HEK293 (cell line): ENCODE measurements at regions not wholly inside any gene's neighbourhood (a gene's known extent, or its start where the extent isn't known, plus 50 kb on each side); places are given as distances from the start of the nearest gene placed in this dataset.

Experiments used
- CTCF ChIA-PET: fragments of 350-600 bp; formaldehyde crosslinking; extraction: SDS; loops from one replicate; lab custom pipeline; 2021; ENCODE audit warnings: antibody characterized with exemption; lab: Yijun Ruan, JAX
- POLR2A ChIA-PET: fragments of 300-600 bp; formaldehyde crosslinking; extraction: SDS; loops from one replicate; lab custom pipeline; 2020; ENCODE audit warnings: antibody characterized with exemption, inconsistent platforms; lab: Yijun Ruan, JAX
- H3K27ac ChIP-seq: fragments of 200-500 bp; sonication (Bioruptor generic); 2 replicates; pipeline ENCODE4 v1.5.1; 2014; ENCODE audit warnings: low read depth, low read length, control low read depth, inconsistent platforms; ENCODE audit errors: extremely low read depth
- H3K36me3 ChIP-seq, 2 experiments: fragments of 200-500 bp in 1 of 2; sonication (Bioruptor generic) in 1 of 2; 1 replicate in 1 of 2; 2 replicates in 1 of 2; pipeline ENCODE4 v1.5.1; 2014 to 2017; ENCODE audit warnings: inconsistent platforms in 2 of 2, low read length in 2 of 2; ENCODE audit not compliant: control insufficient read depth in 2 of 2, insufficient read depth in 1 of 2
- H3K4me1 ChIP-seq: fragments of 200-500 bp; sonication (Bioruptor generic); 2 replicates; pipeline ENCODE4 v1.5.1; 2014; ENCODE audit warnings: mild to moderate bottlenecking, low read length, inconsistent platforms; ENCODE audit not compliant: control insufficient read depth, insufficient read depth
- H3K4me3 ChIP-seq: 2 replicates; pipeline ENCODE4 v1.5.1; 2011; ENCODE audit warnings: low read depth, mild to moderate bottlenecking, control low read depth, low read length, moderate library complexity
- H3K9me3 ChIP-seq: fragments of 200-500 bp; sonication (Bioruptor generic); 2 replicates; pipeline ENCODE4 v1.5.1; 2014; ENCODE audit warnings: low read depth, low read length, inconsistent platforms; ENCODE audit not compliant: control insufficient read depth, insufficient read depth
- BCL11B ChIP-seq: fragments of 450-650 bp; formaldehyde crosslinking; IDR thresholded peaks from 2 replicates; pipeline ENCODE4 v1.5.1; 2016; ENCODE audit warnings: low read depth, missing biosample characterization, missing genetic modification characterization
- GLIS1 ChIP-seq: fragments of 450-650 bp; formaldehyde crosslinking; IDR thresholded peaks from 2 replicates; pipeline ENCODE4 v1.5.1; 2016; ENCODE audit warnings: missing biosample characterization, missing genetic modification characterization
- HOXD13 ChIP-seq: sonication (generic); formaldehyde crosslinking; IDR thresholded peaks from 2 replicates; pipeline ENCODE4 v1.8.0; 2022; ENCODE audit warnings: missing genetic modification reagents, borderline replicate concordance
- KLF10 ChIP-seq: fragments of 450-650 bp; IDR thresholded peaks from 2 replicates; pipeline ENCODE4 v1.5.1; 2018; ENCODE audit warnings: missing biosample characterization, mild to moderate bottlenecking, missing genetic modification characterization
- PRDM1 ChIP-seq: fragments of 450-650 bp; formaldehyde crosslinking; IDR thresholded peaks from 2 replicates; pipeline ENCODE4; 2016; ENCODE audit warnings: missing biosample characterization, missing genetic modification characterization
- SP7 ChIP-seq: fragments of 450-650 bp; formaldehyde crosslinking; IDR thresholded peaks from 2 replicates; pipeline ENCODE4 v1.5.1; 2016; ENCODE audit warnings: missing biosample characterization, missing genetic modification characterization
- TRIM28 ChIP-seq: IDR thresholded peaks from 2 replicates; pipeline ENCODE4 v1.6.1; 2011; ENCODE audit warnings: low read length, control low read depth, borderline replicate concordance
- WT1 ChIP-seq: fragments of 450-650 bp; formaldehyde crosslinking; IDR thresholded peaks from 2 replicates; pipeline ENCODE4 v1.5.1; 2016; ENCODE audit warnings: missing biosample characterization, missing genetic modification characterization
- ZFP3 ChIP-seq: fragments of 450-650 bp; formaldehyde crosslinking; IDR thresholded peaks from 2 replicates; pipeline ENCODE4 v1.5.1; 2016; ENCODE audit warnings: low read depth, missing biosample characterization, missing genetic modification characterization
- ZNF274 ChIP-seq, 2 experiments: fragments of 200-500 bp in 1 of 2; fragments of 450-650 bp in 1 of 2; sonication (Bioruptor generic) in 1 of 2; formaldehyde crosslinking in 1 of 2; IDR thresholded peaks; 2 replicates each; pipeline versions ENCODE4 v1.5.1 to v1.6.1; 2014 to 2016; ENCODE audit warnings: borderline replicate concordance in 1 of 2, inconsistent platforms in 1 of 2, low read length in 1 of 2, missing biosample characterization in 1 of 2, missing genetic modification characterization in 1 of 2
- ZNF473 ChIP-seq: fragments of 450-650 bp; formaldehyde crosslinking; IDR thresholded peaks from 2 replicates; pipeline ENCODE4 v1.5.1; 2017; ENCODE audit warnings: missing biosample characterization, missing genetic modification characterization
- ZNF596 ChIP-seq: fragments of 450-650 bp; IDR thresholded peaks from 2 replicates; pipeline ENCODE4 v1.5.0; 2018; ENCODE audit warnings: missing biosample characterization, mild to moderate bottlenecking, missing genetic modification characterization, moderate library complexity
- ZNF626 ChIP-seq: fragments of 450-650 bp; sonication (Bioruptor Pico); formaldehyde crosslinking; IDR thresholded peaks from 2 replicates; pipeline ENCODE4 v1.5.1; 2018; ENCODE audit warnings: missing biosample characterization, missing genetic modification characterization, inconsistent platforms
- ZNF707 ChIP-seq: fragments of 450-650 bp; formaldehyde crosslinking; IDR thresholded peaks from 2 replicates; pipeline ENCODE4 v1.5.1; 2016; ENCODE audit warnings: missing biosample characterization, missing genetic modification characterization
- ZSCAN16 ChIP-seq: fragments of 450-650 bp; formaldehyde crosslinking; IDR thresholded peaks from 2 replicates; pipeline ENCODE4 v1.5.1; 2016; ENCODE audit warnings: missing biosample characterization, missing genetic modification characterization
- TF ChIP-seq, protein P1 (sequence below): fragments of 450-650 bp; formaldehyde crosslinking; IDR thresholded peaks from 2 replicates; pipeline ENCODE4 v1.5.1; 2017; ENCODE audit warnings: missing biosample characterization, missing genetic modification characterization
- TF ChIP-seq, protein P2 (sequence below): fragments of 450-650 bp; formaldehyde crosslinking; IDR thresholded peaks from 2 replicates; pipeline ENCODE4 v1.5.0; 2017; ENCODE audit warnings: missing biosample characterization, missing genetic modification characterization, borderline replicate concordance
- TF ChIP-seq, protein P3 (sequence below): fragments of 450-650 bp; formaldehyde crosslinking; IDR thresholded peaks from 2 replicates; pipeline ENCODE4 v1.5.1; 2017; ENCODE audit warnings: missing biosample characterization, missing genetic modification characterization
- TF ChIP-seq, protein P4 (sequence below): fragments of 450-650 bp; formaldehyde crosslinking; IDR thresholded peaks from 2 replicates; pipeline ENCODE4 v1.5.1; 2016; ENCODE audit warnings: missing biosample characterization, missing genetic modification characterization
- TF ChIP-seq, protein P5 (sequence below): fragments of 450-650 bp; formaldehyde crosslinking; IDR thresholded peaks from 2 replicates; pipeline ENCODE4 v1.5.1; 2016; ENCODE audit warnings: missing biosample characterization, missing genetic modification characterization, borderline replicate concordance

DNA sequence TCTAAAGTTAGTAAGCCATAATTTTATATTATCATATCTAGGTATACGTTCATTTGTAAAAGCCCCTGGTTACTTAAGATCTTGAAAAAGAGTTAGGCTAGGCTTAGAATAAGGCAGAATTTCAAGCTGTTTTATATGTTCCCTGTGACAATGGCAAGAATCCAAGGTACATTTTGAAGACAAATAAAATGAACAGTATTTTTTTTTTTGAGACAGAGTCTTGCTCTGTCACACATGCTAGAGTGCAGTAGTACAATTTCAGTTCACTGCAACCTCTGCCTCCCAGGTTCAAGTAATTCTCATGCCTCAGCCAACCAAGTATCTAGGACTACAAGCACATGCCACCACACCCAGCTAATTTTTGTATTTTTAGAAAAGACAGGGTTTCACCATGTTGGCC is 139.2 kb downstream of the DUSP6 start (continued):
- TF ChIP-seq ZSCAN16 (tag by site-specific recombination): no peak
- TF ChIP-seq ZNF626: no peak
- TF ChIP-seq TRIM28: no peak
- TF ChIP-seq ZNF707 (tag by site-specific recombination): no peak

DNA sequence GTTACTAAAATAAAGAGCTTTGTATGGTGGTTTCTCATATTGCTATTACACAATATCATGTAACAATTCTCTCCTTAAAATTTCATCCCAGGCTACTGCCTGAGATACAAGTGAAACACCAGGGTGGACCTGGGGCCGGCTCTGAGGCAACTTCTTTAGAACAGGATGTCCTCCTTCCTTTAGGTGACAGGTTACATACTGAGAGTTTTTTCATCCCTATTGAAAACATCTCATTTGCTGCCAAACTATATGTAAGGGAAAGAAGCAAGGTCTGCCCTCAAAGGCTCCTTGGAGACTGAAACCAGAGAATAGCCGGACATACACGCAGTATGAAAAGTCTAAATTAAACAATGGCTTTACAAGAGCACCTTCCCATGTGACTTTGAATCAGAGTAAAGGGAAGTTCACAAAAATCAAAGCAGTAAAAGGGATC is 139.9 kb downstream of the DUSP6 start:
- Histone ChIP-seq H3K9me3 (no peaks in the 10 kb centered on the region), H3K4me3 (no peak overlapping the region), H3K4me1 (no peaks in the 10 kb centered on the region), H3K27ac (no peak overlapping the region), H3K36me3 (no peaks in the 10 kb centered on the region)
- ChIA-PET POLR2A (no interaction called here), CTCF (no interaction called here)
- TF ChIP-seq SP7 (tag by site-specific recombination) (peak; percentile 28; the same call in 1 of the 2 replicates), KLF10 (tag by site-specific recombination) (no peak)
- TF ChIP-seq, protein P1, sequence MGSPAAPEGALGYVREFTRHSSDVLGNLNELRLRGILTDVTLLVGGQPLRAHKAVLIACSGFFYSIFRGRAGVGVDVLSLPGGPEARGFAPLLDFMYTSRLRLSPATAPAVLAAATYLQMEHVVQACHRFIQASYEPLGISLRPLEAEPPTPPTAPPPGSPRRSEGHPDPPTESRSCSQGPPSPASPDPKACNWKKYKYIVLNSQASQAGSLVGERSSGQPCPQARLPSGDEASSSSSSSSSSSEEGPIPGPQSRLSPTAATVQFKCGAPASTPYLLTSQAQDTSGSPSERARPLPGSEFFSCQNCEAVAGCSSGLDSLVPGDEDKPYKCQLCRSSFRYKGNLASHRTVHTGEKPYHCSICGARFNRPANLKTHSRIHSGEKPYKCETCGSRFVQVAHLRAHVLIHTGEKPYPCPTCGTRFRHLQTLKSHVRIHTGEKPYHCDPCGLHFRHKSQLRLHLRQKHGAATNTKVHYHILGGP (tag by site-specific recombination): no peak

DNA sequence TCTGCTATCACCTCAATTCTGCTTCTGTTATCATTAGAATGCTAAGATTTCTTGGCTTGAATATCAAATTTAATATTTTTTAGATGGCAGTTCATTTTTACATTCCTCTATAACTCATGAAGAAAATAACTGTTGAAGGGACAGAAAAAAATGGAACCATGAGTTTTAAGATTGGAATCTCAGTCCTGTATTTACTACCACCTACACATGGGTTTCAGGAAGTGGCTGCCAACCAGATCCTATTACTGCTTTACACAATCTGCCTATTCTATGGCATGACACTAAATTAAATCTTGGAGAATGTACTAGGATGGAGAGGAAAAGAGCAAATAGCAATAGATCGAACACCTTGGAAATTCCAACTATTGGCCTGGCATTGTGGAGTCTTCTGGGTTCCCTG is 140.8 kb downstream of the DUSP6 start:
- CTCF ChIA-PET: interaction anchor here (0.7 kb wide), 1 partner anchor 193 kb away, joined by 3 read pairs; no protein-coding TSS in a partner anchor
- Histone ChIP-seq H3K4me3 (no peak overlapping the region), H3K27ac (no peak overlapping the region)
- TF ChIP-seq, protein P2, sequence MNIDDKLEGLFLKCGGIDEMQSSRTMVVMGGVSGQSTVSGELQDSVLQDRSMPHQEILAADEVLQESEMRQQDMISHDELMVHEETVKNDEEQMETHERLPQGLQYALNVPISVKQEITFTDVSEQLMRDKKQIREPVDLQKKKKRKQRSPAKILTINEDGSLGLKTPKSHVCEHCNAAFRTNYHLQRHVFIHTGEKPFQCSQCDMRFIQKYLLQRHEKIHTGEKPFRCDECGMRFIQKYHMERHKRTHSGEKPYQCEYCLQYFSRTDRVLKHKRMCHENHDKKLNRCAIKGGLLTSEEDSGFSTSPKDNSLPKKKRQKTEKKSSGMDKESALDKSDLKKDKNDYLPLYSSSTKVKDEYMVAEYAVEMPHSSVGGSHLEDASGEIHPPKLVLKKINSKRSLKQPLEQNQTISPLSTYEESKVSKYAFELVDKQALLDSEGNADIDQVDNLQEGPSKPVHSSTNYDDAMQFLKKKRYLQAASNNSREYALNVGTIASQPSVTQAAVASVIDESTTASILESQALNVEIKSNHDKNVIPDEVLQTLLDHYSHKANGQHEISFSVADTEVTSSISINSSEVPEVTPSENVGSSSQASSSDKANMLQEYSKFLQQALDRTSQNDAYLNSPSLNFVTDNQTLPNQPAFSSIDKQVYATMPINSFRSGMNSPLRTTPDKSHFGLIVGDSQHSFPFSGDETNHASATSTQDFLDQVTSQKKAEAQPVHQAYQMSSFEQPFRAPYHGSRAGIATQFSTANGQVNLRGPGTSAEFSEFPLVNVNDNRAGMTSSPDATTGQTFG (tag by site-specific recombination): no peak
- no peak for TF ChIP-seq GLIS1 (tag by site-specific recombination)
- TF ChIP-seq BCL11B (tag by site-specific recombination): no peak
- TF ChIP-seq, protein P3, sequence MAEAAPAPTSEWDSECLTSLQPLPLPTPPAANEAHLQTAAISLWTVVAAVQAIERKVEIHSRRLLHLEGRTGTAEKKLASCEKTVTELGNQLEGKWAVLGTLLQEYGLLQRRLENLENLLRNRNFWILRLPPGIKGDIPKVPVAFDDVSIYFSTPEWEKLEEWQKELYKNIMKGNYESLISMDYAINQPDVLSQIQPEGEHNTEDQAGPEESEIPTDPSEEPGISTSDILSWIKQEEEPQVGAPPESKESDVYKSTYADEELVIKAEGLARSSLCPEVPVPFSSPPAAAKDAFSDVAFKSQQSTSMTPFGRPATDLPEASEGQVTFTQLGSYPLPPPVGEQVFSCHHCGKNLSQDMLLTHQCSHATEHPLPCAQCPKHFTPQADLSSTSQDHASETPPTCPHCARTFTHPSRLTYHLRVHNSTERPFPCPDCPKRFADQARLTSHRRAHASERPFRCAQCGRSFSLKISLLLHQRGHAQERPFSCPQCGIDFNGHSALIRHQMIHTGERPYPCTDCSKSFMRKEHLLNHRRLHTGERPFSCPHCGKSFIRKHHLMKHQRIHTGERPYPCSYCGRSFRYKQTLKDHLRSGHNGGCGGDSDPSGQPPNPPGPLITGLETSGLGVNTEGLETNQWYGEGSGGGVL (tag by site-specific recombination): no peak
- no peak for TF ChIP-seq ZNF707 (tag by site-specific recombination)
- TF ChIP-seq ZNF596 (tag by site-specific recombination): no peak
- TF ChIP-seq, all 188 proteins: peak for 0
- Histone ChIP-seq H3K9me3 (no peaks in the 10 kb centered on the region), H3K36me3 (no peaks in the 10 kb centered on the region), H3K4me1 (no peaks in the 10 kb centered on the region)
- POLR2A ChIA-PET: no interaction called here

DNA sequence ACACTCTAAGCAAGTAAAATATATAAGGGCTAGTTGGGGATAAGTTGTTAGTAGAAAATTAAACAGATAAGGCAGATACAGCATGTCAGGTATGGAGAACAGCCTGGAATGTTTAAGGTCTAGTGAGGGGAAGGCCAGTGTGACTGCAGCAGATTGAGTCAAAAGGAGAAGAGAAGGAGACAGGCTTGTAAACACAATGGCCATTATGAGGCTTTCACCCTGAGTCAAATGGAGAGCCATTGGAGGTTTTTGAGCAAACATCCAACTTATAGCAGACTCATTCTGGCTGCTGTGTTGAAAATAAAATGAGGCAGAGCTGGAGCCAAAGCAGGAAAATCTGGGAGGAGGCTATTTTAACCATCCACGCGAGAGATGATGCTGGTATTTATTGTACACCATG is 142.0 kb downstream of the DUSP6 start:
- CTCF ChIA-PET: interaction anchor here (0.7 kb wide), 1 partner anchor 159 kb away, joined by 3 read pairs; no protein-coding TSS in a partner anchor
- POLR2A ChIA-PET: no interaction called here
- no peak overlapping the region for H3K27ac ChIP-seq
- TF ChIP-seq PRDM1 (tag by site-specific recombination) (no peak), ZFP3 (tag by site-specific recombination) (no peak), ZNF274 (IDR thresholded peaks at IDR 0.05; ENCODE audit: low read length) (no peak), ZNF274 (tag by site-specific recombination; IDR thresholded peaks at IDR 0.05; ENCODE audit: borderline replicate concordance) (no peak), WT1 (tag by site-specific recombination) (no peak), ZNF473 (no peak), HOXD13 (CRISPR knock-in tag) (no peak)
- TF ChIP-seq, protein P4, sequence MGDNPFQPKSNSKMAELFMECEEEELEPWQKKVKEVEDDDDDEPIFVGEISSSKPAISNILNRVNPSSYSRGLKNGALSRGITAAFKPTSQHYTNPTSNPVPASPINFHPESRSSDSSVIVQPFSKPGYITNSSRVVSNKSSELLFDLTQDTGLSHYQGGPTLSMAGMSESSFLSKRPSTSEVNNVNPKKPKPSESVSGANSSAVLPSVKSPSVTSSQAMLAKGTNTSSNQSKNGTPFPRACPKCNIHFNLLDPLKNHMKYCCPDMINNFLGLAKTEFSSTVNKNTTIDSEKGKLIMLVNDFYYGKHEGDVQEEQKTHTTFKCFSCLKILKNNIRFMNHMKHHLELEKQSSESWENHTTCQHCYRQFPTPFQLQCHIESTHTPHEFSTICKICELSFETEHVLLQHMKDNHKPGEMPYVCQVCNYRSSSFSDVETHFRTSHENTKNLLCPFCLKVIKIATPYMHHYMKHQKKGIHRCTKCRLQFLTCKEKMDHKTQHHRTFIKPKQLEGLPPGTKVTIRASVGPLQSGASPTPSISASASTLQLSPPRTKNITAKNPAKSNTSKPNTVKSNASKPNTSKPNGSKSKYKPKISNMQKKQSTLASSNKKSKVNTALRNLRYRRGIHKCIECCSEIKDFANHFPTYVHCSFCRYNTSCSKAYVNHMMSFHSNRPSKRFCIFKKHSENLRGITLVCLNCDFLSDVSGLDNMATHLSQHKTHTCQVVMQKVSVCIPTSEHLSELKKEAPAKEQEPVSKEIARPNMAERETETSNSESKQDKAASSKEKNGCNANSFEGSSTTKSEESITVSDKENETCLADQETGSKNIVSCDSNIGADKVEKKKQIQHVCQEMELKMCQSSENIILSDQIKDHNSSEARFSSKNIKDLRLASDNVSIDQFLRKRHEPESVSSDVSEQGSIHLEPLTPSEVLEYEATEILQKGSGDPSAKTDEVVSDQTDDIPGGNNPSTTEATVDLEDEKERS: no peak
- TF ChIP-seq, protein P5, sequence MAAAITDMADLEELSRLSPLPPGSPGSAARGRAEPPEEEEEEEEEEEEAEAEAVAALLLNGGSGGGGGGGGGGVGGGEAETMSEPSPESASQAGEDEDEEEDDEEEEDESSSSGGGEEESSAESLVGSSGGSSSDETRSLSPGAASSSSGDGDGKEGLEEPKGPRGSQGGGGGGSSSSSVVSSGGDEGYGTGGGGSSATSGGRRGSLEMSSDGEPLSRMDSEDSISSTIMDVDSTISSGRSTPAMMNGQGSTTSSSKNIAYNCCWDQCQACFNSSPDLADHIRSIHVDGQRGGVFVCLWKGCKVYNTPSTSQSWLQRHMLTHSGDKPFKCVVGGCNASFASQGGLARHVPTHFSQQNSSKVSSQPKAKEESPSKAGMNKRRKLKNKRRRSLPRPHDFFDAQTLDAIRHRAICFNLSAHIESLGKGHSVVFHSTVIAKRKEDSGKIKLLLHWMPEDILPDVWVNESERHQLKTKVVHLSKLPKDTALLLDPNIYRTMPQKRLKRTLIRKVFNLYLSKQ (tag by site-specific recombination): no peak

More for the DNA sequence above, 142.0 kb downstream of the DUSP6 start:
- no peaks in the 10 kb centered on the region for H3K4me1 ChIP-seq
- H3K36me3 ChIP-seq: no peaks in the 10 kb centered on the region
- no peaks in the 10 kb centered on the region for H3K9me3 ChIP-seq
- no peak overlapping the region for H3K4me3 ChIP-seq
